ENCODE measurements at regions not wholly inside any gene's neighbourhood (a gene's known extent, or its start where the extent isn't known, plus 50 kb on each side); places are given as distances from the start of the nearest gene placed in this dataset.

GRCh38 chr10:131750171-131750895, 150.5 kb upstream of the PPP2R2D start:
- TF ChIP-seq CTCF (IDR thresholded peaks at IDR 0.05) (no peak), POLR2A (IDR thresholded peaks at IDR 0.05) (no peak)

All from thyroid gland (tissue), 4 donors.